WTC11 (cell line): ENCODE measurements at regions not wholly inside any gene's neighbourhood (a gene's known extent, or its start where the extent isn't known, plus 50 kb on each side); places are given as distances from the start of the nearest gene placed in this dataset.

Experiments used
- TF ChIP-seq, protein P1 (sequence below): fragments of 200-600 bp; IDR thresholded peaks from 2 replicates; pipeline ENCODE4 v1.8.0; 2022; ENCODE audit warnings: antibody characterized with exemption
- TF ChIP-seq, protein P2 (sequence below): sonication (generic); formaldehyde crosslinking; conservative IDR thresholded peaks from 2 replicates; pipeline ENCODE4 v1.8.1; 2022; ENCODE audit warnings: mild to moderate bottlenecking, missing genetic modification reagents
- TF ChIP-seq, protein P3 (sequence below): sonication (generic); formaldehyde crosslinking; IDR thresholded peaks from 2 replicates; pipeline ENCODE4 v1.8.0; 2023; ENCODE audit warnings: missing genetic modification reagents

DNA sequence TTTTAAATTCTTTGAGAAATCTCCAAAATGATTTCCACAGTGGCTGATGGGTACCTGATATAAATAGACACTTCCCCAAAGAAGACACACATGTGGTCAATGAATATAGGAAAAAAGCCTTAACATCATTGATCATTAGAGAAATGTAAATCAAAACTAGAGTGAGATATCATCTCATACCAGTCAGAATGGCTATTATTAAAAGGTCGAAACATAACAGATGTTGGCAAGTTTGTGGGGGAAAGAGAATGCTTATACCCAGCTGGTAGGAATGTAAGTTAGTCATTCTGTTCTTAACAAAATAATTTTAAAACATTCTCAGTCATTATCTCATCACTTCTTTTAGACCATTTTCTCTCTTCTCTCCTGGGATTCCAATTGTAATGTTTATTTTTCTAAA, 1666.0 kb upstream of the ACO1 start:
- TF ChIP-seq, protein P1, sequence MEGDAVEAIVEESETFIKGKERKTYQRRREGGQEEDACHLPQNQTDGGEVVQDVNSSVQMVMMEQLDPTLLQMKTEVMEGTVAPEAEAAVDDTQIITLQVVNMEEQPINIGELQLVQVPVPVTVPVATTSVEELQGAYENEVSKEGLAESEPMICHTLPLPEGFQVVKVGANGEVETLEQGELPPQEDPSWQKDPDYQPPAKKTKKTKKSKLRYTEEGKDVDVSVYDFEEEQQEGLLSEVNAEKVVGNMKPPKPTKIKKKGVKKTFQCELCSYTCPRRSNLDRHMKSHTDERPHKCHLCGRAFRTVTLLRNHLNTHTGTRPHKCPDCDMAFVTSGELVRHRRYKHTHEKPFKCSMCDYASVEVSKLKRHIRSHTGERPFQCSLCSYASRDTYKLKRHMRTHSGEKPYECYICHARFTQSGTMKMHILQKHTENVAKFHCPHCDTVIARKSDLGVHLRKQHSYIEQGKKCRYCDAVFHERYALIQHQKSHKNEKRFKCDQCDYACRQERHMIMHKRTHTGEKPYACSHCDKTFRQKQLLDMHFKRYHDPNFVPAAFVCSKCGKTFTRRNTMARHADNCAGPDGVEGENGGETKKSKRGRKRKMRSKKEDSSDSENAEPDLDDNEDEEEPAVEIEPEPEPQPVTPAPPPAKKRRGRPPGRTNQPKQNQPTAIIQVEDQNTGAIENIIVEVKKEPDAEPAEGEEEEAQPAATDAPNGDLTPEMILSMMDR, result no peak
- TF ChIP-seq, protein P2, sequence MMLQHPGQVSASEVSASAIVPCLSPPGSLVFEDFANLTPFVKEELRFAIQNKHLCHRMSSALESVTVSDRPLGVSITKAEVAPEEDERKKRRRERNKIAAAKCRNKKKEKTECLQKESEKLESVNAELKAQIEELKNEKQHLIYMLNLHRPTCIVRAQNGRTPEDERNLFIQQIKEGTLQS (CRISPR knock-in tag), result no peak
- TF ChIP-seq, protein P3, sequence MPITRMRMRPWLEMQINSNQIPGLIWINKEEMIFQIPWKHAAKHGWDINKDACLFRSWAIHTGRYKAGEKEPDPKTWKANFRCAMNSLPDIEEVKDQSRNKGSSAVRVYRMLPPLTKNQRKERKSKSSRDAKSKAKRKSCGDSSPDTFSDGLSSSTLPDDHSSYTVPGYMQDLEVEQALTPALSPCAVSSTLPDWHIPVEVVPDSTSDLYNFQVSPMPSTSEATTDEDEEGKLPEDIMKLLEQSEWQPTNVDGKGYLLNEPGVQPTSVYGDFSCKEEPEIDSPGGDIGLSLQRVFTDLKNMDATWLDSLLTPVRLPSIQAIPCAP (CRISPR knock-in tag), result no peak
